Central memory CD8-positive, alpha-beta T cell (primary cell): ENCODE measurements at regions not wholly inside any gene's neighbourhood (a gene's known extent, or its start where the extent isn't known, plus 50 kb on each side); places are given as distances from the start of the nearest gene placed in this dataset.
"Not testable (repeated sequence)": the region's sequence is repeated elsewhere in the genome, so short reads cannot be mapped to it uniquely, and the experiment has no call there.

ENCODE experiments used
- ATAC-seq: fragments of 150-1000 bp; cut with Tn5 transposase; replicated peaks from 2 replicates; pipeline ENCODE4 v1.10.0; 2022; ENCODE audit warnings: mild to moderate bottlenecking, moderate FRiP score, moderate number of reproducible peaks; ENCODE audit not compliant: poor library complexity, severe bottlenecking; ENCODE audit errors: extremely low read depth
- DNase-seq, 2 donors: peaks; one replicate each; pipeline ENCODE4 v3.0.0; 2021; ENCODE audit warnings: low spot score in 2 of 2
- H3K27ac Mint-ChIP-seq: one replicate; pipeline ENCODE4 v1.8.0; 2022; ENCODE audit warnings: low read depth, mild to moderate bottlenecking, moderate library complexity, mixed read lengths
- H3K27me3 Mint-ChIP-seq: one replicate; pipeline ENCODE4 v1.8.0; 2022; ENCODE audit warnings: mixed read lengths
- H3K36me3 Mint-ChIP-seq: one replicate; pipeline ENCODE4 v1.8.0; 2022; ENCODE audit warnings: mild to moderate bottlenecking, moderate library complexity, mixed read lengths; ENCODE audit not compliant: insufficient read depth
- H3K4me1 Mint-ChIP-seq: one replicate; pipeline ENCODE4 v1.8.0; 2022; ENCODE audit warnings: mixed read lengths
- H3K4me3 Mint-ChIP-seq: one replicate; pipeline ENCODE4 v1.8.0; 2022; ENCODE audit warnings: mild to moderate bottlenecking, moderate library complexity, mixed read lengths
- H3K9me3 Mint-ChIP-seq: one replicate; pipeline ENCODE4 v1.8.0; 2022; ENCODE audit warnings: mixed read lengths

GRCh38 chr4:132334081-132334480 is 815.0 kb upstream of the PCDH10 start:
- no peak for DNase-seq
- no peaks in the 10 kb centered on the region for H3K36me3 Mint-ChIP-seq
- H3K27ac Mint-ChIP-seq = no peak overlapping the region
- no peak overlapping the region for H3K4me3 Mint-ChIP-seq
- no peak for ATAC-seq
- H3K9me3 Mint-ChIP-seq = peaks cover 30% of the 10 kb centered on the region
- H3K27me3 Mint-ChIP-seq = no peaks in the 10 kb centered on the region
- no peaks in the 10 kb centered on the region for H3K4me1 Mint-ChIP-seq

DNA sequence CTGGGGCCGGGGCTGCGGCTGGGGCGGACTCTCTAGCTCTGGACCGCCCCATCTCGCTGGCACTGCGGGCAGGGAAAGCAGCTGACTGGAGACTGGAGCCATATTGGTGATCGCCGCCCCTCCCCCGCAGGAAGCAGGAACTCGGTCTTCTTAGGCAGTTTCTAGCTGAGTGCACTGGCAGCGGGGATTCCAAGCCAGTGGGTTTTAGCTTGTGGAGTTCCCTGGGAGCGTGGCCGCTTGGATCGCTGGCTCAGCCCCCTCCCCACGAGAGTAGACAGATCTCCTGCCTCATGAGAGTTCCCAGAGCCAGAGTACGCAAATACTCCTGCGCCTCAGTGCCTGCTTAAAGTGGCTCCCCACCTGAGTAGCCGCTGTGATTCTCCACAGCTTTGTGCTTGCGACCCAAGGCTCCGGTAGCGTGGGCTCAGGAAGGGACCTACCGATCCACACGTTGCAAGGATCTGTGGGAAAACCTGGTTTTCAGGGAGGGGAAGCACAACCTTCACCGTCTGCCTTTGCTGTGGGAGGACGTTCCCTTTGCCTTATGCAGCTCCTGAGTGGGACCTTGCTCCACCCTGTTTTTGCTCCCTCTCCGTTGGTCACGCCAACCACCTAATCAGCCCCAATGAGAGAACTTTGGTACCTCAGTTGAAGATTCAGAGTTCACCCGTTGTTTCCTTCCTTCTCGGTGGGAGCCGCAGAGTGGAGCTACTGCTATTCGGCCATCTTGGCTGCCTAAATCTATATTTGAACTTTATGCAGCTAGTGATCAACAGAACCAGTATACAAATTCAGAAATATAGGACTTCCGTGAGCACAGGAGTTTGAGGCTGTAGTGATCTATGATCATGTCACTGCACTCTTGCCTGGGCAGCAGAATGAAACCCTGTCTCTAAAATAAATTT is 803.9 kb upstream of the PCDH10 start:
- H3K9me3 Mint-ChIP-seq = peaks cover 11% of the 10 kb centered on the region
- no peak overlapping the region for H3K27ac Mint-ChIP-seq
- no peaks in the 10 kb centered on the region for H3K27me3 Mint-ChIP-seq

DNA sequence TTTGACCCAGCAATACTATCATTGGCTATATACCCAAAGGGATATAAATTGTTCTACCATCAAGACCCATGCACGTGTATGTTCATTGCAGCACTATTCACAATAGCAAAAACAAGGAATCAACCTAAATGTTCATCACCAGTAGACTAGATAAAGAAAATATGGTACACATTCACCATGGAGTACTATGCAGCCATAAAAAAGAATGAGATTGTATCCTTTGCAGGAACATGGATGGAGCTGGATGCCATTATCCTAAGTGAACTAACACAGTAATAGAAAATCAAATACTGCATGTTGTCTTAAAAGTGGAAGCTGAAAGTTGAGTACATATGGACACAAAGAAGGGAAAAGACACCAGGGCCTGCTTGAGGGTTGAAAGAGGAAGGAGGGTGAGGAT is 803.1 kb upstream of the PCDH10 start:
- H3K4me1 Mint-ChIP-seq = no peaks in the 10 kb centered on the region
- no peaks in the 10 kb centered on the region for H3K36me3 Mint-ChIP-seq
- no peak overlapping the region for H3K27ac Mint-ChIP-seq
- no peak for DNase-seq
- H3K27me3 Mint-ChIP-seq = no peaks in the 10 kb centered on the region
- peaks cover 11% of the 10 kb centered on the region for H3K9me3 Mint-ChIP-seq
- no peak overlapping the region for H3K4me3 Mint-ChIP-seq
- ATAC-seq = no peak

More for the DNA sequence above, 803.9 kb upstream of the PCDH10 start:
- no peak overlapping the region for H3K4me3 Mint-ChIP-seq
- no peak for ATAC-seq
- DNase-seq = no peak
- H3K4me1 Mint-ChIP-seq = no peaks in the 10 kb centered on the region
- no peaks in the 10 kb centered on the region for H3K36me3 Mint-ChIP-seq

- not testable (repeated sequence) for H3K4me3 Mint-ChIP-seq, DNase-seq, ATAC-seq, H3K4me1 Mint-ChIP-seq, H3K36me3 Mint-ChIP-seq, H3K27ac Mint-ChIP-seq, H3K27me3 Mint-ChIP-seq
- peaks cover 20% of the 10 kb centered on the region for H3K9me3 Mint-ChIP-seq
Observed at GRCh38 chr4:132351606-132352005, 797.5 kb upstream of the PCDH10 start.

DNA sequence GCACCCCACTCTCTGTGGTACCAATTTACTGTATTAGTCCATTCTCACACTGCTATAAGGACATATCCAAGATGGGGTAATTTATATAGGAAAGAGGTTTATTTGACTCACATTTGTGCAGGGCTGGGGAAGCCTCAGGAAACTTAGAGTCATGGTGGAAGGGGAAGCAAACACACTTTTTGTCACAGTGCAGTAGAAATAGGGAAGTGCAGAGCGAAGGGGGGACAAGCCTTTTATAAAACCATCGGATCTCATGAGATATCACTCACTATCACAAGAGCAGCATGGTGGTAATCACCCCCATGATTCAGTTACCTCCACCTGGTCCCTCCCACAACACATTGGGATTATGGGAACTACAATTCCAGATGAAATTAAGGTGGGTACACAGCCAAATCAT is 766.9 kb upstream of the PCDH10 start:
- ATAC-seq (no peak), DNase-seq (no peak)
- Mint-ChIP-seq H3K27me3 (no peaks in the 10 kb centered on the region), H3K27ac (no peak overlapping the region), H3K9me3 (peaks cover 28% of the 10 kb centered on the region), H3K4me1 (no peaks in the 10 kb centered on the region), H3K4me3 (no peak overlapping the region), H3K36me3 (no peaks in the 10 kb centered on the region)

DNA sequence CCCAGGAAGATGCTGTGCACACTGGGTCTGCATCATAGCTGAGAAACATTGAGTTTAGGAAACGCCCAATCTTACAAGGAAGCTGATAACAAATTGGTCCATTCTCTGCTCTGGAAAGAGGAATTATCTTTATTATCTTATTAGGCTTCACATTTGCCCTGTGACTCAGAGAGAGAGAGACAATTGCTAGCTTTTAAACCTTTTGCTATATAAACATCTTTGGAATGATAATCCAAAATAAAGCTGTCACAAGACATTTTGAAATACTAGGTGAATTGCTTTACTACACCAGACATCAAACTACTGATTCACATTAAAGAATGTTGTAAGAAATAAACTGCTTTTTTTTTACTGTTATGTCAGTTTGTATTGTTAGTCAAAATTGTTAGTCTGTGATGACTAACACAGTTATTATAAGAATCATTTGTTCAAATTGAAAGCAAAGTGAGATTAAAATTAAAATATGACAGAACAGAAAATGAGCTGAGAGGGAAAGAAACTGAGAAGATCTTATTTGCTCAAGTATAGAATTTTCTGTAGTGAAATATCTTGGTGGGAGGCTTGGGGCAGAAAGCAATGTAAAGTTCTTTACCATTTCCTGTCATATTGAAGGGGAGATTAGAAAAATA is 765.4 kb upstream of the PCDH10 start:
- Mint-ChIP-seq H3K4me3 (no peak overlapping the region), H3K9me3 (peaks cover 28% of the 10 kb centered on the region), H3K4me1 (no peaks in the 10 kb centered on the region), H3K27ac (no peak overlapping the region), H3K27me3 (no peaks in the 10 kb centered on the region), H3K36me3 (no peaks in the 10 kb centered on the region)
- DNase-seq (no peak), ATAC-seq (no peak)

DNA sequence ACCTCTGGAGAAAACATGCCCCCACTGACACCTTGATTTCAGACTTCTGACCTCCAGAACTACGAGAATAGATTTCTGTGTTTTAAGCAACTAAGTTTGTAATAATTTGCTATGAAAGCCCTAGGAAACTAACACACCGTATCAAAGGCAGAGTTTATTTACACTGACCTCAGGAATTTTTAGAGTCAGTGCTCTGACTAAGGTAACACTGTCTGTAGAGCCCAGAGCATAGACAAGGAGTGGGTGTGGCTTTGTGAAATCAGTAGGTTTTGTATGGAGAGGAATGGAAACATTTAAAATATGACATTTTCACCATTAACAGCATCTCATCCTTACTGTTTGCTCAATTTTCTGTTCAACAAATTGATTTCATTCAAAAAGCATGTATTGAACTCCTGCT is 764.4 kb upstream of the PCDH10 start:
- ATAC-seq = no peak
- Mint-ChIP-seq H3K4me1 (no peaks in the 10 kb centered on the region), H3K27me3 (no peaks in the 10 kb centered on the region), H3K9me3 (peaks cover 29% of the 10 kb centered on the region), H3K27ac (no peak overlapping the region), H3K36me3 (no peaks in the 10 kb centered on the region), H3K4me3 (no peak overlapping the region)
- DNase-seq = no peak

GRCh38 chr4:132386130-132386529 is 763.0 kb upstream of the PCDH10 start:
- no peak for ATAC-seq
- H3K9me3 Mint-ChIP-seq = peaks cover 22% of the 10 kb centered on the region
- H3K27me3 Mint-ChIP-seq = no peaks in the 10 kb centered on the region
- no peaks in the 10 kb centered on the region for H3K4me1 Mint-ChIP-seq
- no peak overlapping the region for H3K27ac Mint-ChIP-seq
- H3K4me3 Mint-ChIP-seq = no peak overlapping the region
- DNase-seq = no peak
- H3K36me3 Mint-ChIP-seq = no peaks in the 10 kb centered on the region

DNA sequence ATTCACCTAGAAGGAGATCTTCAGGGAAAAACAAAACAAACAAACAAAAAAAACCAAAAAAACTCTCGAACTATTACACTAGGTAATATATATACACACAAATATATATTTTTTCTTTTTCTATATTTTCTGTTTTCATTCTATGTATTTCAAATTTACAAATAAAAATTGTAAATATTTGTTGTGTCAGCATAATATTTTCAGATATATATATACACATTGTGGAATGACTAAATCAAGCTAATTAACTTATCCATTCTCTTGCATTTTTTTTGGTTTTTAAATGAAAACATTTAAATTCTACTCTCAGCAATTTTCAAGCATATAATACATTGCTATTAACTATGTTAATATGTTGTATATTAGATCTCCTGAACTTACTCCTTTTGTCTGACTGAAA is 762.0 kb upstream of the PCDH10 start:
- H3K36me3 Mint-ChIP-seq = no peaks in the 10 kb centered on the region
- no peak for ATAC-seq
- H3K27ac Mint-ChIP-seq = no peak overlapping the region
- peaks cover 22% of the 10 kb centered on the region for H3K9me3 Mint-ChIP-seq
- no peaks in the 10 kb centered on the region for H3K4me1 Mint-ChIP-seq
- DNase-seq = no peak
- H3K4me3 Mint-ChIP-seq = no peak overlapping the region
- no peaks in the 10 kb centered on the region for H3K27me3 Mint-ChIP-seq

GRCh38 chr4:132395561-132395960 is 753.5 kb upstream of the PCDH10 start:
- no peak overlapping the region for H3K4me3 Mint-ChIP-seq
- H3K9me3 Mint-ChIP-seq = peaks cover 12% of the 10 kb centered on the region
- H3K27me3 Mint-ChIP-seq = no peaks in the 10 kb centered on the region
- no peak for ATAC-seq
- H3K4me1 Mint-ChIP-seq = no peaks in the 10 kb centered on the region
- H3K27ac Mint-ChIP-seq = no peak overlapping the region
- no peak for DNase-seq
- no peaks in the 10 kb centered on the region for H3K36me3 Mint-ChIP-seq

GRCh38 chr4:132396636-132397035 is 752.5 kb upstream of the PCDH10 start:
- Mint-ChIP-seq H3K36me3 (no peaks in the 10 kb centered on the region), H3K4me3 (no peak overlapping the region), H3K27ac (no peak overlapping the region), H3K27me3 (no peaks in the 10 kb centered on the region), H3K9me3 (peaks cover 20% of the 10 kb centered on the region), H3K4me1 (no peaks in the 10 kb centered on the region)
- ATAC-seq (no peak), DNase-seq (no peak)

- Mint-ChIP-seq H3K4me1 (no peaks in the 10 kb centered on the region), H3K4me3 (no peak overlapping the region), H3K36me3 (peaks cover 3% of the 10 kb centered on the region), H3K27me3 (no peaks in the 10 kb centered on the region), H3K27ac (no peak overlapping the region), H3K9me3 (peaks cover 32% of the 10 kb centered on the region)
- DNase-seq (no peak), ATAC-seq (no peak)
Observed at GRCh38 chr4:132417220-132417619, 731.9 kb upstream of the PCDH10 start.

DNA sequence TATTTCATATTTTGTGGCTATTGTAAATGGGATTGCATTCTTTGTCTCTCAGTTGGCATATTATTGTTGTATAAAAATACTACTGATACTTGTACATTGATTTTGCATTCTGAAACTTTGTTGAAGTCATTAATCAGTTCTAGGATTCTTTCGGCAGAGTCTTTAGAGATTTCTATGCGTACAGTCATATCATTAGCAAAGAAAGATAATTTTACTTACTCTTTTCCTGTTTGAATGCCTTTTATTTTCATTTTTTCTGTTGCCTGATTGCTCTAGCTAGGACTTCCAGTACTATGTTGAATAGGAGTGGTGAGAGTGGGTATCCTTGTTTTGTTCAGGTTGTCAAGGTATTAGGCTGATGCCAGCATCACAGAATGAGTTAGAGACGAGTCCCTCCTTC is 722.0 kb upstream of the PCDH10 start:
- Mint-ChIP-seq H3K4me1 (no peaks in the 10 kb centered on the region), H3K9me3 (peaks cover 6% of the 10 kb centered on the region), H3K4me3 (no peak overlapping the region), H3K27me3 (no peaks in the 10 kb centered on the region), H3K27ac (no peak overlapping the region), H3K36me3 (no peaks in the 10 kb centered on the region)
- no peak for DNase-seq
- ATAC-seq = no peak
